GF-D8 (cell line): ENCODE measurements at regions not wholly inside any gene's neighbourhood (a gene's known extent, or its start where the extent isn't known, plus 50 kb on each side); places are given as distances from the start of the nearest gene placed in this dataset.
"Not testable (repeated sequence)": the region's sequence is repeated elsewhere in the genome, so short reads cannot be mapped to it uniquely, and the experiment has no call there.

Experiments used
- DNase-seq: peaks from one replicate; lab custom pipeline; 2025; lab: John Stamatoyannopoulos, UW

- no peak for DNase-seq
Measured at GRCh38 chr19:31881988-31882387, 463.4 kb upstream of the ZNF507 start.

GRCh38 chr19:31882709-31883108 lies 462.7 kb upstream of the ZNF507 start:
- no peak for DNase-seq

- no peak for DNase-seq
Measured at GRCh38 chr19:31883296-31883990, 462.0 kb upstream of the ZNF507 start.

- no peak for DNase-seq
Measured at GRCh38 chr19:31885280-31885853, 460.0 kb upstream of the ZNF507 start.

GRCh38 chr19:31890230-31890629 lies 455.2 kb upstream of the ZNF507 start:
- DNase-seq, result no peak

- DNase-seq, result no peak
Measured at GRCh38 chr19:31892060-31892459, 453.4 kb upstream of the ZNF507 start.

GRCh38 chr19:31893491-31893890 lies 451.9 kb upstream of the ZNF507 start:
- DNase-seq, result not testable (repeated sequence)

GRCh38 chr19:31894451-31894850 lies 451.0 kb upstream of the ZNF507 start:
- DNase-seq, result no peak

- no peak for DNase-seq
Measured at GRCh38 chr19:31897292-31897691, 448.1 kb upstream of the ZNF507 start.

GRCh38 chr19:31900991-31901390 lies 444.4 kb upstream of the ZNF507 start:
- DNase-seq, result no peak

- no peak for DNase-seq
Measured at GRCh38 chr19:31902821-31903220, 442.6 kb upstream of the ZNF507 start.

GRCh38 chr19:31903979-31904378 lies 441.4 kb upstream of the ZNF507 start:
- DNase-seq, result no peak

- peak; percentile 8 for DNase-seq
Measured at GRCh38 chr19:31906111-31906871, 439.1 kb upstream of the ZNF507 start.

- no peak for DNase-seq
Measured at GRCh38 chr19:31907661-31908060, 437.7 kb upstream of the ZNF507 start.

GRCh38 chr19:31908080-31908479 lies 437.3 kb upstream of the ZNF507 start:
- DNase-seq, result no peak

- no peak for DNase-seq
Measured at GRCh38 chr19:31908496-31909225, 436.7 kb upstream of the ZNF507 start.

- no peak for DNase-seq
Measured at GRCh38 chr19:31910224-31910623, 435.2 kb upstream of the ZNF507 start.

GRCh38 chr19:31911577-31911976 lies 433.8 kb upstream of the ZNF507 start:
- no peak for DNase-seq

GRCh38 chr19:31913103-31913661 lies 432.2 kb upstream of the ZNF507 start:
- no peak for DNase-seq

- no peak for DNase-seq
Measured at GRCh38 chr19:31930401-31930800, 415.0 kb upstream of the ZNF507 start.

GRCh38 chr19:31937983-31938382 lies 407.4 kb upstream of the ZNF507 start:
- DNase-seq, result no peak

- no peak for DNase-seq
Measured at GRCh38 chr19:31938675-31939074, 406.7 kb upstream of the ZNF507 start.
